Tibial nerve (tissue), 4 donors: ENCODE measurements at regions not wholly inside any gene's neighbourhood (a gene's known extent, or its start where the extent isn't known, plus 50 kb on each side); places are given as distances from the start of the nearest gene placed in this dataset.

ENCODE experiments used
- DNase-seq, 2 donors: peaks; one replicate each; pipeline ENCODE4 v3.0.0-alpha.2; 2019; ENCODE audit warnings: low spot score in 2 of 2
- H3K27ac ChIP-seq, 4 donors: fragments of 200-600 bp; sonication (generic) in 3 of 4; one replicate each; pipeline ENCODE4 v1.5.1; 2017 to 2019; ENCODE audit warnings: mild to moderate bottlenecking in 1 of 4
- H3K27me3 ChIP-seq, 2 donors: fragments of 200-600 bp; sonication (generic) in 1 of 2; one replicate each; pipeline versions ENCODE4 v1.5.1 to v1.6.0; 2017 to 2019
- H3K36me3 ChIP-seq, 3 donors: fragments of 200-600 bp; sonication (generic); one replicate each; pipeline ENCODE4 v1.5.1; 2018 to 2019
- H3K4me1 ChIP-seq, 4 donors: fragments of 200-600 bp; sonication (generic) in 3 of 4; one replicate each; pipeline ENCODE4 v1.5.1; 2017 to 2019
- H3K4me3 ChIP-seq, 4 donors: fragments of 200-600 bp; sonication (generic) in 3 of 4; one replicate each; pipeline ENCODE4 v1.5.1; 2017 to 2019; ENCODE audit warnings: mild to moderate bottlenecking in 1 of 4, moderate library complexity in 1 of 4
- H3K9me3 ChIP-seq, 4 donors: fragments of 200-600 bp; sonication (generic) in 3 of 4; one replicate each; pipeline ENCODE4 v1.5.1; 2017 to 2019
- EP300 ChIP-seq, 2 donors: sonication (generic); formaldehyde crosslinking; IDR thresholded peaks; one replicate each; pipeline ENCODE4 v1.6.1; 2017; ENCODE audit warnings: antibody characterized with exemption in 2 of 2, mild to moderate bottlenecking in 1 of 2
- POLR2A ChIP-seq, 2 donors: fragments of 450-650 bp; IDR thresholded peaks; one replicate each; pipeline ENCODE4 v1.6.1; 2017; ENCODE audit warnings: antibody characterized with exemption in 2 of 2, mild to moderate bottlenecking in 2 of 2, moderate library complexity in 2 of 2
- WGBS, 2 donors: methylation state at CpG; one replicate each; pipeline ENCODE4 v1.1.5; 2018; 5-methylcytosine and 5-hydroxymethylcytosine counted together
- TF ChIP-seq, protein P1 (sequence below), 5 experiments: fragments of 200-600 bp in 3 of 5; fragments of 450-650 bp in 2 of 5; sonication (generic) in 3 of 5; IDR thresholded peaks; one replicate each; pipeline ENCODE4 v1.5.1; 2016 to 2019; ENCODE audit warnings: antibody characterized with exemption in 5 of 5, mild to moderate bottlenecking in 3 of 5, moderate library complexity in 2 of 5

DNA sequence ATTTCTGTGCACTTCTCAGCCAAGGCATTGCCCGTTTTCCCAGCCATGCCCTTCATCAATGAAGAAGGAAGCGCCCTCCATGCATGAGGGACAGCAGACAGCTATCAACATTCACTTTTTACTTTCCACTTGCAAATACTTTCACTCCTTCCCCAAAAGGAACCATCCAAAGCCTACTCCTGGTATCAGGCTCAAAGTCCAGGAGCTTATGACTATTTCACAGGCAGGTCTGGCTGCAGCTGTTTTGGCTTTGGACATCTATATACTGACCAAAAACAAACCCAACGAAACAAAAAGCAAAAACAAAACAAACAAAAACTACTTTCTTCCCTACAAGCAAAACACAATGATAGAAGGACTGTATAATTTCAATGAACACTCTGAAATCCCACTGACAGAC, 825.1 kb downstream of the RNF144A start:
- H3K4me3 ChIP-seq: no peak overlapping the region
- 79 to 82% methylated on average over 3 of the region's 3 CpGs for WGBS, 2 donors
- H3K4me1 ChIP-seq: no peaks in the 10 kb centered on the region
- H3K27me3 ChIP-seq: no peaks in the 10 kb centered on the region
- TF ChIP-seq, protein P1, sequence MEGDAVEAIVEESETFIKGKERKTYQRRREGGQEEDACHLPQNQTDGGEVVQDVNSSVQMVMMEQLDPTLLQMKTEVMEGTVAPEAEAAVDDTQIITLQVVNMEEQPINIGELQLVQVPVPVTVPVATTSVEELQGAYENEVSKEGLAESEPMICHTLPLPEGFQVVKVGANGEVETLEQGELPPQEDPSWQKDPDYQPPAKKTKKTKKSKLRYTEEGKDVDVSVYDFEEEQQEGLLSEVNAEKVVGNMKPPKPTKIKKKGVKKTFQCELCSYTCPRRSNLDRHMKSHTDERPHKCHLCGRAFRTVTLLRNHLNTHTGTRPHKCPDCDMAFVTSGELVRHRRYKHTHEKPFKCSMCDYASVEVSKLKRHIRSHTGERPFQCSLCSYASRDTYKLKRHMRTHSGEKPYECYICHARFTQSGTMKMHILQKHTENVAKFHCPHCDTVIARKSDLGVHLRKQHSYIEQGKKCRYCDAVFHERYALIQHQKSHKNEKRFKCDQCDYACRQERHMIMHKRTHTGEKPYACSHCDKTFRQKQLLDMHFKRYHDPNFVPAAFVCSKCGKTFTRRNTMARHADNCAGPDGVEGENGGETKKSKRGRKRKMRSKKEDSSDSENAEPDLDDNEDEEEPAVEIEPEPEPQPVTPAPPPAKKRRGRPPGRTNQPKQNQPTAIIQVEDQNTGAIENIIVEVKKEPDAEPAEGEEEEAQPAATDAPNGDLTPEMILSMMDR (IDR thresholded peaks at IDR 0.05): no peak
- TF ChIP-seq EP300 (IDR thresholded peaks at IDR 0.05): no peak
- no peak for TF ChIP-seq POLR2A (IDR thresholded peaks at IDR 0.05)
- no peak overlapping the region for H3K27ac ChIP-seq
- no peaks in the 10 kb centered on the region for H3K36me3 ChIP-seq
- no peaks in the 10 kb centered on the region for H3K9me3 ChIP-seq
- DNase-seq: no peak

DNA sequence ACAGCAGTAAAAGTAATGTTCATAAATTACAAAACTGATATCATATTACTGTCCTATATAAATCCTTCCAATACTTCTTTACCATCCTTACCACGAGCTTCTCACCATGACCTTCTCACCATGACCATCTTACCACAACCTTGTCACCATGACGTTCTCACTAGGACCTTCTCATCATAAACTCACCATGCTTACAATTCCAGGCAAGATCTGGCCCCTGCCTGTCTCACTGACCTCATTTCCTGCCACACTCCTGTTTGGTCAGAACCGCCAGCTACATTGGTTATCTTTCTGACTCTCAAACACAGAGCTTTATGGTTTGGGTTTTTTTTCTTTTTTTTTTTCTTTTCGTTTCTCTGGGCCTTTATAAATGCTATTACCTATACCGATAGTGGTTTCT, 827.6 kb downstream of the RNF144A start:
- Histone ChIP-seq H3K36me3 (no peaks in the 10 kb centered on the region), H3K9me3 (no peaks in the 10 kb centered on the region), H3K4me1 (no peaks in the 10 kb centered on the region), H3K4me3 (no peak overlapping the region), H3K27ac (no peak overlapping the region), H3K27me3 (no peaks in the 10 kb centered on the region)
- no peak for DNase-seq
- WGBS, 2 donors: 88 to 93% methylated on average over 5 of the region's 5 CpGs
- TF ChIP-seq, protein P1 (IDR thresholded peaks at IDR 0.05): no peak
- TF ChIP-seq POLR2A (IDR thresholded peaks at IDR 0.05): no peak
- TF ChIP-seq EP300 (IDR thresholded peaks at IDR 0.05): no peak

DNA sequence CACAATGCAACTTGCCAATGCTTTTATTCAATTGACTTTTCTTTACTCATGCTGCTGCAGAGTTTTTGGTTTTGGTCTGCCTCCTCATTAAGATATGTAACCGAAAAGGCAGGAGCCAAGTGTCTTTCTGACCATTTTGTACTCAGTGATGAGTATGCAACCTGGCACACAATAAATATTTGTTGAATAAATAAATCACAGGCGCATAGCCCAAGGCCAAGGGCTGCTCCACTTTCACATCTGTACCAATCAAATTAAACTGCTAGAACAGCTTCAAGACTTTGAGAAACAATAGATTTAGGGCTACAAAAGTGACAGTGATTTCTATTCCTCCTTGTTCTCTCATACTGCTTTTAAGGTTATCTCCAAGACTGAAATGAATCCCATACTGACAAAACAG, 828.2 kb downstream of the RNF144A start:
- no peak for DNase-seq
- TF ChIP-seq EP300 (IDR thresholded peaks at IDR 0.05) (no peak), POLR2A (IDR thresholded peaks at IDR 0.05) (no peak)
- TF ChIP-seq, protein P1 (IDR thresholded peaks at IDR 0.05): no peak
- H3K4me3 ChIP-seq: no peak overlapping the region
- no peaks in the 10 kb centered on the region for H3K9me3 ChIP-seq
- H3K27me3 ChIP-seq: no peaks in the 10 kb centered on the region
- H3K27ac ChIP-seq: no peak overlapping the region
- H3K4me1 ChIP-seq: no peaks in the 10 kb centered on the region
- WGBS, 2 donors: 94 to 95% methylated on average over 2 of the region's 2 CpGs
- no peaks in the 10 kb centered on the region for H3K36me3 ChIP-seq

DNA sequence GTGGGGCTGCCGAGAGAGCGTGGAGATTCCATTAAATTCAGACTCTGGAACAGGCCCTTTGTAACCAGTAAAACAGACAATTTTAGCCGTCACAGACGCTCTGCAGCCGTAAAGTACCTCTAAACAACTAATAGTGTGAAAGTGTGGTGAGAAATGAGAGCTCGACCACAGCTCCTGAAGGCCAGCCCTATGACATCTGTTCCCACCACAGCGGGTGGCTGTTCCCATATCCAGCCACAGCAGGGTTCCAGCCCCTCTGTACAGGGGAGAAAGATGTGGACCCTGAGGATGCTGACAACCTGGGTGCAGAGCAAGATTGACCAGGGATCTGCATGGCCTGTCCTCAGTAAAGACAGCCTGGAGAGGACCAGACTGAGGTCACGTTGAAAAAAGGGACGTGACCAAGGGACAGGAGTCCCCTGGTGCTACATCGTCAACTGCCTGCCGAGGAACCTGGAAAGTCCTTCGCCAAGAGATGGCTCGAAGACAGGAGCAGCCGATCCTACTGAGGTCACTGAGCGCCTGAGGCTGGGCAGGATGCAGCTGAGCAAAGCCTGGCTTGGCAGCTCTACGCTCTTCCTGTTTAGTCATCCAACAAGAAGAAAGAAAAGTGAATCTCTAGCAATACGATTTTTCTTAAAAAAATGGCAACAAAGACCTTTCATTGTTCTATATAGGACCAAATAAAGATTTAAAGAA, 831.7 kb downstream of the RNF144A start:
- WGBS, 2 donors: 75 to 83% methylated on average over 17 of the region's 17 CpGs
- Histone ChIP-seq H3K9me3 (peaks cover 0 to 9% (median 1%) of the 10 kb centered on the region in 4 donors), H3K4me3 (no peak overlapping the region), H3K27ac (no peak overlapping the region), H3K36me3 (no peaks in the 10 kb centered on the region), H3K4me1 (no peaks in the 10 kb centered on the region), H3K27me3 (no peaks in the 10 kb centered on the region)
- DNase-seq: no peak
- TF ChIP-seq EP300 (IDR thresholded peaks at IDR 0.05) (no peak), POLR2A (IDR thresholded peaks at IDR 0.05) (no peak)
- TF ChIP-seq, protein P1 (IDR thresholded peaks at IDR 0.05): no peak

DNA sequence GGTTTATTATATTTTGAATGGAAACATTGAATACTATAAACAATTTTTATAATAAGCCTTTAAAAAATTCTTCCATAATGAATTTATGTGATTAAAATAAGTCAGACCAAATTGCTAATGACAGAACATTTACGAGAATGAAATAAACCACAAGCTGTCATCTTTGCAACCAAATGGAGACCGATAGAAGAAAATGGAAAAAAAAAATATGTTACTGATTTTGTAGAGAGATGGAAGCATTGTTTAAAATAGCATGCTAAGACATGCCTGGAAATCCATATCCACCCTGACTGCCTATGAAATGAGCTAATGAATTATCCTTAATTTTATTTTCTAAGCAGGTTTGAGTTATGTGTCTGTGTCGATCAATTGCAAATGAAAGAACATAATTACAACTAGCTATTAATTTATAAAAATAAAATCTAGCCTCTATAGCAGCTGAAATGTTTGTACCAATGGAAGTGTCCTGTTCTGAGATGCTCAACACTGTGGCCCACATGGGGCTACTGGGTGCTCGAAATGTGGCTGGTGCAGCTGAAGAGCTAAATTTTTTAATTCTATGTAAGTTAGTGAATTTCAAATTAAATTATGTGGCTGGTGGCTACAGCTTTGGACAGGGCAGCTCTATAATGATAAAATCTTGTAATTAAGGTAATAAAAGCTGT, 832.8 kb downstream of the RNF144A start:
- TF ChIP-seq POLR2A (IDR thresholded peaks at IDR 0.05): no peak
- Histone ChIP-seq H3K4me3 (no peak overlapping the region), H3K4me1 (no peaks in the 10 kb centered on the region), H3K27ac (no peak overlapping the region), H3K36me3 (no peaks in the 10 kb centered on the region), H3K9me3 (peaks cover 0 to 18% (median 4%) of the 10 kb centered on the region in 4 donors), H3K27me3 (no peaks in the 10 kb centered on the region)
- 88% methylated on average over 4 of the region's 4 CpGs for WGBS, 2 donors
- DNase-seq: no peak
